NCI-H345 (cell line): ENCODE measurements at regions not wholly inside any gene's neighbourhood (a gene's known extent, or its start where the extent isn't known, plus 50 kb on each side); places are given as distances from the start of the nearest gene placed in this dataset.
"Not testable (repeated sequence)": the region's sequence is repeated elsewhere in the genome, so short reads cannot be mapped to it uniquely, and the experiment has no call there.

Experiments
- DNase-seq: peaks from one replicate; lab custom pipeline; 2025; lab: John Stamatoyannopoulos, UW

DNA sequence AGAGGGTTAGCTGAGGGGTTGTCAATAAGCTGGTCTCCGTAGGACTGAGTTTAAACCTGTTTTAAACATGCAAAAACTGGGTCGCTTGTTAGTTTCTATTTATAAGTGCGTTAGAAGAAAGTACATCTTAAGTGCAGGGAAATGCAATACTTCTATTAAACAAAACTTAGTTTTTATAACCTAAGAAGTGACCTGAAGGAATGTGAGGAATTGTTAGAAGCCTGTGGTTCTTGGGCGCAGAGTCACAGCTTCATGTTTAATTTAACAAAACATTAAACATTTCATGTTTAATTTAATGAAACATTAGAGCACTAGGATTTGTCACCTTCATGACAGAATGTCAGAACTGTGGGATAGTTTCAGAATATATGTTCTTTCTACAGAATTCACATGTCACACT lies 469.2 kb upstream of the WWC1 start:
- no peak for DNase-seq

DNA sequence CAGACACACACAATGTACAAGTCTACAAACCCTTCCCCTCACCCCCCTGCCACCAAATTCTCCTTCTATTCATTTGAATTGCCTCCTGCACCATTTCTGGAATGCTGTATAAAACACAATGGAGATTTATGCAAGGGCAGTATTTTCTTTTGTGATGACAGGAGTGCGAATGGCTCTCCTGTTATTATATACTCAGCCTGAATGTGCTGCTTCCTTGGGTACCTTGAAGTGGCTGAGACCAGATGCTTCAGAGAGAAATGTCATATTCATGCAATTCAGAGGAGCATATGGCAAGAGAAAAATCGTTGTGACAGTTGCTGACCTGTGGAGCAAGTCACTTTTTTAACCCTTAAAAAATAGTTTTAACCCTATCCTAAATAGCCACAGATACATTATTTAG lies 468.0 kb upstream of the WWC1 start:
- no peak for DNase-seq

DNA sequence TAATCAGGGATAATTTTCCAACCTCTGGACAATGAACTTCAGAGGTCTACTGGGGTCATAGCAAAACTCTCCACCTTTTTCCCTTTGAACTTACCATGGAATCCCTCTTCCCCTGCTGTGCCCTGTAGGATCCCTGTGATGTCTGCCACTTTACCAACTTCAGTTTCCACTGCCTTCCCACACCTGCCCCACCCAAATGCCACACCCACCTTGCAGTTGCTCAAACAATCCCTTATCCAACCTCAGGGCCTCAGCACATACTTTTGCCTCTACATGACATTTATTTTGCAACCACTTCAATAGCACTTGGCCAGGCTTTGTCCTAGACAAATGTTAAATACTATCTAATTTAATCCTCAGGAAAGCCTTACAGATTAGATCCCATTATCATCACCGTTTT lies 463.7 kb upstream of the WWC1 start:
- DNase-seq: no peak

DNA sequence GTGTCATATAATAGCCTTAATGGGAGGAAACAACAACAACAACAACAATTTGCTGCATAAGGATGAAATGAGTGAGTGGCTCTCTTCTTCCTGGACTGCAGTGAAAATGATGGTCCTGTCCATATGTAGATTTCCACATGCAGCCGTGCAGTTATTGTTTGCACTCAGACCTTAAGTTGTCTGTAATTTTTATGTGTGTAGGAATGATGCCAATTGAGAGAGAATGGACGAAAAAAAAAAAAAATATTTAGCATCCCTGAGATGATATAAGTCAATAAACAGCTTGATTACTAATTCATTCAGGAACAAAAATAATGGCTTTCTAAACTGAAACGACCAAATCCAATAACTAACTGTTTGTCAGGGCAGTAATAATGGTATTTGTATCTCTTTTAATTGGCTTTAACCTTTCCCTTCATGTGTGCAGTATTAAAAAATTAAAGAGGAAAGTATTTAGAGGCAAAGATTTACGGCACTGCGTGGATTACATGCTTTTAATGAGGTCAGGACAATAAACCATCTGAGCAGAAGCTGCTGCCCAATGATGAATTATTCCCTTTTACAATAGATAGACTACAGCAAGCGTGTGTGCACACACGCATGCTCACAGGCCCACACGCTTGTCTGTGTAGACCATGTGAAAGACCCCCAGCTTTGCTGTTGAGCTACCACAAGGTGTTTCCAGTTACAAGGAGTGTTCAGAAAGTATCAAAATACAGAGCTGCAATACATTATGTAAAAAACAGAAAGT lies 459.5 kb upstream of the WWC1 start:
- no peak for DNase-seq

DNA sequence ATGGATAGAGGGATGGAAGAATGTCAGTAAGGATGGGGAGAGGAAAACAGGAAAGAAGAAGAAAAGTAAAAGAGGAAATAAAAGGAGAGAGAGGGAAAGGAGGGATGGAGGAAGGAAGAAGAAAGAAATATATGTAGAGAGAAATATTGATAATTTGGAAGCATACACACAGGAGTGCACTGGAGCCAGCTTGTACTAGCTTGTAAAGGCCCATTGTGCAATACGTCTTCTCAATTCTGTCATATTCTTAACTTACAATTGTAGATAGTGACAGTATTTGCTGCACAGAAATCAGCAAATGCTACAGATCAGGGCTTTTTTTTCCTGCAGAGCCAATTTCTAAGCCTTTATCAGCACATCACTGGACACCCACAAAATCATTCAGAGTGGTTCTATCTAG lies 458.8 kb upstream of the WWC1 start:
- DNase-seq: no peak

DNA sequence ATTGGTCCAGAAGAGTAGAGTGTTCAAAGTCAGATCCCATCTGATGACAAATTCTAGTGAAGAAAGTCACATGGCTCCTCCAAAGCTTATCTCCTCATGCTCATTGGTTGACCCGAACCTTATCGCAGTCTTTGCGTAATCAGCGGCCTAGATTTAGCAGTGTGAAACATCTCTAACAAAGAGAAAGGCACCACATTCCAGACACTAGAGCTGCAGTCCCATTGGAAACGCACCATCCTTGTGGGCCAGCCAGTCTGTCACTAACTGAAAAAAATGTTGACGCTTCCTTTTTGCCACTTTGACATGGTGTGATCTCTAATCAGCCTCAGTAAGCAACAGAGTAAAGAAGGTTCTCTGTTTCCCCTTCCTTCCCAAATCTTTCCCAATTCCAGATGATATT lies 458.0 kb upstream of the WWC1 start:
- no peak for DNase-seq

DNA sequence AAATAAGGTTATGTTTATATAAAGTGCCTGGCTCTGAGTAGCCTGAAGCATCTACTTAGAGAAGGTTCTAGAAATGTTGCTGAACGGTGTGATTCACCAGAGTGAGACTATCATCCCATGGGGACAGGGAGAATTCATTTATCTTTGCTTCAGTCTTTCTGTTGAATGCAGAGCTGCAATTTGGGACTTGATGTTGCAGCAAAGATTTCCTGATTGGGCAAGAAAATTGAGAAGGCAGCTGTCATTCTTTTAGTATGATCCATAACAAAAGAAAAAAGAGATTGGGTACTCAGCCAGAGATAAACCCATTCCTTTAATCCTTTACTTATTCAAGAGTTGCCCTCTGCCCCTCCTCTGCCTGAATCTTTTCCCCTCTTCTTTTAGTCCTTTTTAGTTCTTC lies 456.3 kb upstream of the WWC1 start:
- DNase-seq: no peak

DNA sequence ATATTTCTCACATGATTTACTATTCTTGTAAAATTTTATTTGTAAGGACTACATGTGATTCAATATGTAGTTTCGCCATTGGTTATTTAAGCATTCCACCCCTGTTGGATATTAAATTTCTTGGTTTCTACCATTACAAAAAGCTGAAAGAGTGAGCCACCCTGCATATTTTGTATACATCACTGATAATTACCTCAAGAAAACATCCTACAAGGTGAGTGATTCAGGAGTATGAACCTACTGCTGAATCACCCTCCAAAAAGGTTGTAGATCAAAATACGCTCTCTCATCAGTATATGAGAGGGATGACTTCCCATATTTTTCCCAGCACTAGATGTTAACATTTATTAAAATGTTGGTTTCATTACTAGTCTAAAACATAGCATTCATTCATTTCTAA lies 454.3 kb upstream of the WWC1 start:
- no peak for DNase-seq

DNA sequence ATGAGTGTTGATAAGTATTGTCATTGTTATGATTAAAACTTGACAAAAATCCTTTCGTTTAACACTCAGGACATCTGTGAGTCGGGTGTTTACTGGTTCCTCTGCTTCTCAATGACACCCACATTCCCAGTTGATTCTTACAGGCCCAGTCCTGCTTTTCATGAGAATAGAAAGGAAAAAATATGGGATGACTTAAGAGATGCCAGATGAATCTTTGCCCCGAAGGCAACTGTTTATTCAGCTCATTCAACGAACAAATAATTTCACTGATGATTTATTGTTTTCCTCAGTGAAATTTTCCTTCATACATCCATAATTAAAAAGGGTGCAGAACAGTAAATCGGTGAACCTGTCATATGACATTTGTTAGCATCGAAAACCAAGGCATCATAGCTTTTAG lies 452.4 kb upstream of the WWC1 start:
- DNase-seq: no peak

DNA sequence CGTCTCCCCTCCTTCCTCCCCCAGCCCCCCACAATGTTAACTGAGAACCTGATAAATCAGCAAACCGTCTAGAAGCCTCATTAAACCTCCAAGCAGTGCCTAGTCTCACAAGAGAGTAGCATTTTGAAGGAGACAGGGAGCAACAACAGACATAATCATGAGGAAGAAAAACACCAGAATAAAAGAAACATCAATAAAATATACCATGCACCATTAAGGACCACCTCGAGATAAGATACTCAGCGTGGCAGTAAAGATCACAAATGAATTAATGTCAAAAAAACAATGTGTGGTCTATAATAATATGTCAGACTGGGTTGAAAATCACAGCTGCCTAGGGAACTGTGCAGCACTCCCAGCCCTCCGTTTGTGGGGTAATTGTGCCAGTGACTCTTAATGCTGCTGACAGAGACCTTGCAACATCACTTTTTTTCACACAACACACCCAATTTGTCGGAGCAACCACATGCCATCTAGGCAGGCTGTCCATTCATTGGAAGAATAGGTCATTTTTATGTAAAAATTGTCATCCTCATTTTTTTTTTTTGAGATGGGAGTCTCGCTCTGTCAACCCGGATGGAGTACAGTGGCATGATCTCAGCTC lies 450.8 kb upstream of the WWC1 start:
- DNase-seq: no peak

DNA sequence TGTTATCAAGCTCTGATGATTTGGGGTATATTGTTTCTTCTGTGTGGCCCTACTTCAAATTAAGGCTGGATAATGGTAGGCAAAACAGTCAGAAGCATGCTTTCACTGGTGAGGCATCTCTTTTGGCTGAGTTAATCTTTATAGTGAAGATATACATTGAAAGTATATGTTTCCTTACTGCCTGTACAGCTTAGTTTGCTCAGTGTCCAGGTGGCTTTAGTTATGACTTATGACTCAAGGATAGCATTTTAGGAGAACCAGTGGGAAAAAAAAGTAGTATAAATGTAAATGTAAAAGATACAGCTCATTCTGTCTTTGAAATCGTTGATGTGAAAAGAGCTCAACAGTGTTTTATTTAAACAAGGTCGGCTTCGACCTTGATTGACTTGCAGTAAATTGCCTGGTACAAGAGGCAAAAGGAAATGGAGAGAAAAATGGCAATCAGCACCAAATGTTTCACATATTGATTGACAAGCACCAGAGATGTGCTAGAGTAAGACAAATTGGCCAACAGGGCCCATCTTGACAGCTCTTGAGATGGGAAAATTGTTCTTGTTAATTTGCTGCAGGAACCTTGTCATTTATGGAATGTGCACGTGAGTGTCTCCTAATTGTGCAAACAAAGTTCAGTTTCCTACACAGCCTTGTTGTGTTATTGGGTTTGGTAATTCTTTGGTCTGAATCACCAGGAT lies 447.4 kb upstream of the WWC1 start:
- DNase-seq: no peak

DNA sequence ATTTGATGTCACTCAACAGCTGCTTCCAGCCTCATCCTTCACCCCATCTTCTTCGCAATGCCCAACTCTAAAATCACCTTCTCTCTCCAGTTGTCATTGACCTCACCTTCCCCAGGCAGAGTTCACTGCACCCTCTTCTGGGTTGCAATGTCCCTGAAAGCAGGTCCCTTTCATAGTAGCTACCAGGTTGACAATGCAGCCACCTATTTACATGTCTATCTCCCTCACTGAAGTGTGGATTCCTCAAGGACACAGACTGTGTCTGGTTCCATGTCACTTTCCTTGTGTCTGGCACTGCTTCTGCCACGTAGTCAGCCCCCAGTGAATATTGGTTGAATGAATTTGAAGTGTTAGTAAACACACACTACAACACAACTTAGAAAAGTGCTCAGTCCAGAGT lies 445.5 kb upstream of the WWC1 start:
- DNase-seq: no peak

DNA sequence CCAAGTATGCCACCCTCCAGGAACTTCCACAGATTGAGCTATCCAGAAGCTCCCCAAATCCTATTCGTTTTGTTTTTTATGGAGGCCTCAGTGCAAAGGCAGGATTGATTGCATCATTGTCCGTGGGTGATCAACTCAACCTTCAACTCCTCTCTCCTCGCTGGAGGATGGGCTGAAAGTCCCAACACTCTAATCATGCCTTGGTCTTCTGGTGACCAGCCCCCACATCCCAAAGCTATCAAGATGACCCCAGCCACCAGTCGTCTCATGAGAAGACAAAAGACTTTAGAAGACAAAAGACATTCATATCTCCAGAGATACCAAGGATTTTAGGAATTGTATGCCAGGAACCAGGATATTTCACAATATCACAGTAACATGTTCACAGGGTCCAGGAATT lies 441.6 kb upstream of the WWC1 start:
- no peak for DNase-seq

DNA sequence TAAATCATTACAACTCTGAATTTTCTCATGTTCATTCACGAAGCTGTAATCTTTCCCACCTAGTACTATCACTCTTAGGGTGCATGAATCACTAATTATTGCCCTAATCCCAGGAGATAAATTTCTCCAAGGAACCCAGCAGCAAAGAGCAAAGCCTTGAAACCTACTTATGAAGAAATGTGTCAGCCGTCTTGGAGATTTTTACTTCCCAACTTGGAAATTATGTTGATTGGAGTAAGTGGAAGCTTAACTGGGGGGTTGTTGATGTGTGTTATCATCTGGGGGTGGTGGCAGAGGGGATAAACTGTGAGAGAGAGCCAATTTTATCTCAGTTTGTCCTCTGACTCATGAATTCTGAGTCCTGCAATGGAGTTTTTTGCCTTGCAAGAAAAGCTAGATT lies 440.5 kb upstream of the WWC1 start:
- DNase-seq: no peak

DNA sequence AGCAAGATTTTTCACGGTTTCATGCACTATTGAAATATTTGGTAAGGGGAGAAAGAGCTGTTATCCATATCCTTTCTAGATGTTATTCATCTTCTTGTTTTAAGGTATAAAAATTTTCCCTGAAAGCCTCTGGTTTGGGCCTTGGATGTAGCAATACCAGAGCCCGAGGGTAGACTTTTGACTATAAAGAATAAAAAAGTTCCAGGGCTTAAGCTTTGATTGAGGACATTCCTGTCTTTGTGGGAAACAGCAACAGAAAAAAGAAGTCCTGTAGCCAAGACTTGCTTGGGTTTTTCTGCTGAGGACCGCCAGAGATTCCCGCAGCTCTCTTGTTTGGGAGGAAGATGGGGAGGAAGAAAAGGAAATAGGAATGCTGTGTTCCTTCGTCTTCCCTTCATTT lies 440.0 kb upstream of the WWC1 start:
- no peak for DNase-seq

DNA sequence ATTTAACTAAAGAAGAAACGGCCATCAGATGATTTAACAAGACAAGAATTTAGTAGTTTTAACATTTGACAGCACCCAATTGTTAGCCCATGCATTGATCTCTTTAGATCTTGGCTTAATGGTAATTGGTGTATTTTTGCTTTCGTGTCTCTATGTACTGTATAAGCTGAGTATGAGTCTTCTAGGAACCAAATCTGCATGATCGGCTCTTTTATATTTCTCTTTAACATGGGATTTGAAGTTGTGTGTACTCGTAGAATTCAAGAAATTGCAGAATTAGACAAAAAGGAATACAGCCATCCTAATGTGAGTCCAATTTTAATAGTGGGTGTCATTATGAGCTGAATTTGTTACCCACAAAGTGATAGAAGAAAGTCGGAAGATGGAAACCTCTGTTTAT lies 438.9 kb upstream of the WWC1 start:
- no peak for DNase-seq

DNA sequence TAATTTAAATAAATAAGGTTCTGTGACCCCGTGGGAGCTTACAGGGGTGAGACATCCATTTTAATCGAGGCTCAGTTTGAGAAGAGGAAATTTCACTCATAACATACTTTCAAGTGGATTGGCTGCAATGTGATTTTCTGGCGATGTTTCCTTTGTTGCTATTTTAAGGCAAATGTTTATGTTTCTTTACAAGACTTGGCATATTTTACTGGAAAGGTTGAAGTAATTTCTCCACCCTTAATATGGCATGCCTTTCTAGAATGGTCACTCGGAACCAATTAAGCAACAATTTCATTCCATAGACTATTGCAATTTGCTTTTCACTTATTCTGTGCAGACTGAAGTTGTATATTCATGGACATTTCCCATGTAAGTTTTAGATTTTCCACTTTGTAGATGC lies 438.0 kb upstream of the WWC1 start:
- DNase-seq: no peak

DNA sequence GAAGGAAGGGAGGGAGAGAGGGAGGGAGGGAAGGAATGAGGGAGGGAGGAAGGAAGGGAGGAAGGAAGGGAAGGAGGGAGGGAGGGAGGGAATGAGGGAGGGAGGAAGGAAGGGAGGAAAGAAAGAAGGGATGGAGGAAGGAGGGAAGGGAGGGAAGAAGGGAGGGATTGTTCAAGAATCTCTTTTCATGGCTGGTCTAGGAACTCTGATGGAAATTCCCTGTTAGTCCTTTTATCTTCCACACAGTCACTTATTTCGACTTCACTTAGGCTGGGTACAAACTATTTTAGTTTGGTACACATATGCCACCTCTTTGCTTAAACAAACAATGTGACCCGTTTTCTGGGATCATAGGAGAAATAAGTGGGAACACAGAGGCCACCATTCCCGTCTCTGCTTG lies 435.6 kb upstream of the WWC1 start:
- DNase-seq: no peak

DNA sequence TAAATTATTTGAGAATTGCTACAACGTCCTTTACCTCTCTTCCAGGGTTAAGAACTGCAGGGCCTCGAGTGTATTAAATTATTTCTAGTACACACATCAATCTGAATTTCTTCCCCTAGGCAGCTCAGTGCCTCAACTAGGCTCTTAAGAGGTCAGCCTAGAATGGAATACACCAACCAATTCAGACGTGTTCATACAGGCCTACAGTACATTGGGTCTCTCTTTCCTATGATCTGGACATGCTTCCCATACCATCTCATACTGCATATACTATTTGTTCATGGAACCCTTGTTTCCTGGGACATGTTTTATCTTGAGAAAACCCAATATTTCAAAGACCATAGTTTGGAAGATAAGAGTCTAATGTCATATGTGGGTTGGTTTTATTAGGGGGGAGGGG lies 434.1 kb upstream of the WWC1 start:
- DNase-seq: no peak

DNA sequence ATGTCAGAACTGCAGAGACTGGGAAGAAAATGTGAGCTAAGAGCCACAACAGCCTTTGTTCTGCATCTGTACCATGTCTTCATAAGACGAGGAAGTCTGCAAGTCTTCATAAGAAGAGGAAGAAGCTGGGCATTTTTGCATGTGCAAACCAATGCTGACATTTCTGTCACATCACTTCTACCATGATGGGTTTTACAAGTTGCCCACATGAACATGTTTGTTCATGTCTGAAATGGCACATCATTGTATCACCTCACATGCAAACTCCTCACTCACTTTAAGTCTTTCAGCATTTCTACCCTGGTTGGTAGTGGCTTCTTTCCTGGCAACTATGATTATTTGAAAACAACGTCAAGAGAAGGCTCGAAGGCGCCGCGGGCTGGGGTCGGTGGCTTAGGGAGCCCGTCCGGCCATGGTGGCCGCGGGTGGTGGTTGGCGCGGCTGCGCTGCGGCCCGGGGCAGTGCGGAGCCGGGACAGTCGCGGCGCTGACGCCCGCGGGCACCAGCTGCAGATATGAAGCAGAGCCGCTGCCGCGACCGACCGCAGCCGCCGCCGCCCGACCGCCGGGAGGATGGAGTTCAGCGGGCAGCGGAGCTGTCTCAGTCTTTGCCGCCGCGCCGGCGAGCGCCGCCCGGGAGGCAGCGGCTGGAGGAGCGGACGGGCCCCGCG lies 433.1 kb upstream of the WWC1 start:
- not testable (repeated sequence) for DNase-seq

DNA sequence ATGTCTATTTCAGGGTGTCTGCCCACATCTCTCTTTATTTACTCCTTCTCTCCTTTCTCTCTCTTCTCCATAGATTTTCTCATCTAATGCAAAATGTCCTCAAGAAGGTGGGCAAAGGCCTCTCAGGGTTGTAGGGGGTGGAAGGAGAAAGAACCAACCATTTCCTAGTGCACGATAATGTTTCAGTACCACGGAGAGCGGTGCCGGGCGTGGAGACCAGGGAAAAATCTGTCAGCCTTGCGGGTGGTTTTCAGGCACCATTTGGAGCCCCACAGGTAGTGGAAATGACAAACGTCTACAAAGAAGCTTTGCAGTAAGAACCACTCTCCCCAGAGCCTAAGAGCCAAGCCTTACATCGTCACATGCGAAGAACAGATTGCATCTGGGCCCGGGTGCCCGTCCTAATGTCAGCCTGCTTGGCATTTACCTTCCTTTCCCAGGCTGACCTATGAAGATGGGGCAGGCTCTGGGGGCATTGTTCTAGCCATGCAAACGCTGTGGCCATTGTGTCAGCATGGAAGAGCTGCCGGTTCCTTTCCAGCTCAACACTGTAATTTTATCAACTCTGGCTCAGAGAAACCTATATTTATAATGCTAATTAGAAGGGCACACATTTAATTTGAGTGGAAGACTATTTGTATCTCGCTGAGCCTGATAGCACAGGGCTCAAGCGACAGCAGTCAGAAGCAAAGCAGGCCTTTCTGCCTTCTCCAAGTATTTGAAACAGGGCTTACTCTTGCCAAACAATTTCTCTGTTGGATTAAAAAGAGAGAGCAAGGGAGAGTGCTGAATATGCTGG lies 430.1 kb upstream of the WWC1 start:
- DNase-seq: no peak

DNA sequence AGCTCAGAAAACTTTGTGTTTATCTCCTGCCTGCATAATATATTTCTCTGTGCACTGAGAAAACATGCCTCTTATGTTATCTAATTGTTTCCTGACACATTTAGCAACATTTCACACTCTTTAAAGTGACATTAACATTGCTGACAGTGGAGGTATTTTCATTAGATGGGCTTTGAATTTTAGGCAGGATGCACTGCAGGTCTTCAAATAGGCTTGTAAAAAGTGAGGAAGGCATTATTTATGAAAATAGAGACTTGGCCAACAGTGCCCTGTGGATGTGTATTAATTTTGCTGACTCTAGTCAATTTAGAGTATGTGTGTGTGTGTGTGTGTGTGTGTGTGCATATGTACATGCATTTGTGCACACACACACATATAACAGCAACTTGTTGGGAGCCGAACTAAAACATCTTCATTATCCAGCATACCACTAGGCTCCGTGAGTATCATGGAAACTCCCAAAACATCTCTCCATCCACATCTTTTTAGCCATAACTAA lies 429.5 kb upstream of the WWC1 start:
- no peak for DNase-seq
